Psoas muscle (tissue), 7 donors: ENCODE measurements at regions not wholly inside any gene's neighbourhood (a gene's known extent, or its start where the extent isn't known, plus 50 kb on each side); places are given as distances from the start of the nearest gene placed in this dataset.
A peak's percentile ranks its signal among the peaks of the same experiment; 100 is the strongest.

ENCODE experiments used
- ATAC-seq, 4 donors: fragments of 200-7000 bp; cut with Tn5 transposase; one replicate each; pipeline ENCODE4 v1.9.1; 2020; ENCODE audit warnings: moderate library complexity in 3 of 4, mild to moderate bottlenecking in 2 of 4
- DNase-seq, 2 donors: peaks; one replicate each; pipeline ENCODE4 v3.0.0-alpha.2; 2020
- H3K27ac ChIP-seq: fragments of 200-600 bp; one replicate; pipeline ENCODE4 v1.8.0; 2022
- H3K27me3 ChIP-seq, 3 donors: fragments of 200-600 bp in 1 of 3; one replicate each; pipeline versions ENCODE4 v1.6.1 to v1.8.0; 2013 to 2022; ENCODE audit warnings: low read length in 2 of 3, mild to moderate bottlenecking in 2 of 3, moderate library complexity in 1 of 3; ENCODE audit not compliant: insufficient read depth in 3 of 3
- H3K36me3 ChIP-seq, 2 donors: fragments of 200-600 bp in 1 of 2; one replicate each; pipeline versions ENCODE4 v1.6.1 to v1.8.0; 2013 to 2022; ENCODE audit warnings: low read depth in 1 of 2, mild to moderate bottlenecking in 1 of 2, moderate library complexity in 1 of 2; ENCODE audit not compliant: insufficient read depth in 1 of 2
- H3K4me1 ChIP-seq: fragments of 200-600 bp; one replicate; pipeline ENCODE4 v1.8.0; 2022
- H3K4me3 ChIP-seq: fragments of 200-600 bp; one replicate; pipeline ENCODE4 v1.8.0; 2022; ENCODE audit warnings: mild to moderate bottlenecking
- H3K9me3 ChIP-seq: fragments of 200-600 bp; one replicate; pipeline ENCODE4 v1.8.0; 2022
- WGBS, 3 donors: extraction: QIAGEN DNeasy Blood & Tissue Kit; methylation state at CpG; one replicate each; pipeline versions ENCODE4 v1.1.6 to v1.1.7; 2013; 5-methylcytosine and 5-hydroxymethylcytosine counted together
- intact Hi-C, 2 donors: fragments of 100-400 bp; cut with DNase I; formaldehyde crosslinking; loops; one replicate each; pipeline versions ENCODE4 v1.11.0 to v1.14.2; 2022
- TF ChIP-seq, protein P1 (sequence below): fragments of 200-600 bp; IDR thresholded peaks from one replicate; pipeline ENCODE4 v1.8.0; 2022; ENCODE audit warnings: antibody characterized with exemption
- donor health status: healthy with polysubstance abuse.
- donor health status: DM: no; HTN: no; CAD: no; lungs with moderate emphysema.
- donor health status: Bipolar disorder and iron deficiency.
- donor health status: healthy.
- donor health status: DM: yes; HTN: yes; CAD: no.
- donor health status: DM: no; HTN: no; CAD: no.
- donor health status: DM: yes; HTN: yes; CAD: no.

DNA sequence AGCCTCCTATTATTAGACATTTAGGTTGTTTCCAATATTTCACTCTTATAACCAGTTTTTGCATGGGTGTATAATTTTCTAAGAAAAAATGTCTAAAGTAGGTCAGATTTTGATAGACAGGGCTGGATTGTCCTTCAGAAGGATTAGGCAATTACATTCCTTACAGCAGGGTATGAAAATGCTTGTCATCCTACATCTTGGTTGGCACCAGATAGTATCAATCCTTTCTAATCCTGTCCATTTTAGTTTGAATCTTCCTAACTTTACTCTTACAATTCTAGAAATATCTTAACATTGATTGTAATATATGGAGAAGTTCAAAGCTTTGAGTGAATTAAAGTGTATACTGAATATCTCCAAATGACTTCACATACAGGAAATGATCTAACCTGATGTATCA is 63.0 kb upstream of the ZBED5 start:
- intact Hi-C loops = no loop called here
- DNase-seq (no peak), ATAC-seq (no peak)
- Histone ChIP-seq H3K36me3 (no peaks in the 10 kb centered on the region), H3K4me1 (peaks cover 7% of the 10 kb centered on the region), H3K4me3 (no peak overlapping the region), H3K9me3 (no peaks in the 10 kb centered on the region), H3K27me3 (no peaks in the 10 kb centered on the region), H3K27ac (no peak overlapping the region)
- TF ChIP-seq, protein P1, sequence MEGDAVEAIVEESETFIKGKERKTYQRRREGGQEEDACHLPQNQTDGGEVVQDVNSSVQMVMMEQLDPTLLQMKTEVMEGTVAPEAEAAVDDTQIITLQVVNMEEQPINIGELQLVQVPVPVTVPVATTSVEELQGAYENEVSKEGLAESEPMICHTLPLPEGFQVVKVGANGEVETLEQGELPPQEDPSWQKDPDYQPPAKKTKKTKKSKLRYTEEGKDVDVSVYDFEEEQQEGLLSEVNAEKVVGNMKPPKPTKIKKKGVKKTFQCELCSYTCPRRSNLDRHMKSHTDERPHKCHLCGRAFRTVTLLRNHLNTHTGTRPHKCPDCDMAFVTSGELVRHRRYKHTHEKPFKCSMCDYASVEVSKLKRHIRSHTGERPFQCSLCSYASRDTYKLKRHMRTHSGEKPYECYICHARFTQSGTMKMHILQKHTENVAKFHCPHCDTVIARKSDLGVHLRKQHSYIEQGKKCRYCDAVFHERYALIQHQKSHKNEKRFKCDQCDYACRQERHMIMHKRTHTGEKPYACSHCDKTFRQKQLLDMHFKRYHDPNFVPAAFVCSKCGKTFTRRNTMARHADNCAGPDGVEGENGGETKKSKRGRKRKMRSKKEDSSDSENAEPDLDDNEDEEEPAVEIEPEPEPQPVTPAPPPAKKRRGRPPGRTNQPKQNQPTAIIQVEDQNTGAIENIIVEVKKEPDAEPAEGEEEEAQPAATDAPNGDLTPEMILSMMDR = no peak

DNA sequence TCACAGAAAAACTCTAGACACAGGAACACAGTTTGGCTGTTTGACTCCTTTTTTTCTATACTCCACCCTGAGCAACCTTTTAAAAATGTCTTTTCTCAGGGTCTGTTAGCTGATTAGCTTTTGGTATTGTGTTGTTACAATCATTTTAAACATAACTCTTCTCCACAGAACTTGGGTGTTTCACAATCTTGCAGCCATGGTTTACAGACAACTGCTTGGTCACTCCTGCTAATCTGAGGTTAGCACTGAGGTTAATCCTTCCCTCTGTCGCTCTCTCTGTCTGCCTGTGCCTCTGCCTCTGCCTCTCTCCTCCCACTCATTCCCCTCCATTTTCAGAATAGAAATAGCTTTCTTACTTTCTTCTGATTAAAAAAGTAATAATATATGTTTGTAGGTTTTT is 62.4 kb upstream of the ZBED5 start:
- 68 to 94% (median 80%) methylated on average over 1 of the region's 1 CpG for WGBS, 3 donors

DNA sequence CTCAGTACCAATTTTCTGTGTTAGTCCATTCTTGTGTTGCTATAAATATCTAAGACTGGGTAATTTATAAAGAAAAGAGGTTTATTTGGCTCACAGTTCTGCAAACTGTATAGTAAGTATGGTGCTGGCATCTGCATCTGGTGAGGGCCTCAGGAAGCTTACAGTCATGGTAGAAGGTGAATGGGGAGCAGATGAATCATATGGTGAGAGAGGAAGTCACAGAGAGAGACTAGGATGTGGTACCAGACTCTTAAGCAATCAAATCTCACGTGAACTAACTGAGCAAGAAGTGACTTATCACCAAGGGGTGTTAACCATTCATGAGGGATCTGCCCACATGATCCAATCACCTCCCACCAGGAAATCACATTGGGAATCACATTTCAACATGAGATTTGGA is 60.8 kb upstream of the ZBED5 start:
- 31 to 67% (median 64%) methylated on average over 1 of the region's 1 CpG for whole genome bisulfite sequencing, 3 donors
- no peaks in the 10 kb centered on the region for H3K36me3 ChIP-seq
- H3K27me3 ChIP-seq = no peaks in the 10 kb centered on the region
- TF ChIP-seq, protein P1 = no peak
- H3K27ac ChIP-seq = no peak overlapping the region
- DNase-seq = no peak
- peaks cover 3% of the 10 kb centered on the region for H3K4me1 ChIP-seq
- H3K9me3 ChIP-seq = no peaks in the 10 kb centered on the region
- ATAC-seq = peak in 2 of 4 donors; percentile 30 to 63
- H3K4me3 ChIP-seq = no peak overlapping the region
- intact Hi-C loops = no loop called here

More for the DNA sequence above, 62.4 kb upstream of the ZBED5 start:
- intact Hi-C loops = no loop called here
- no peaks in the 10 kb centered on the region for H3K36me3 ChIP-seq
- no peak overlapping the region for H3K4me3 ChIP-seq
- peaks cover 5% of the 10 kb centered on the region for H3K4me1 ChIP-seq
- H3K27me3 ChIP-seq = no peaks in the 10 kb centered on the region
- ATAC-seq = peak in 2 of 4 donors; percentile 45 to 47
- H3K9me3 ChIP-seq = no peaks in the 10 kb centered on the region
- TF ChIP-seq, protein P1 = no peak
- DNase-seq = no peak
- H3K27ac ChIP-seq = no peak overlapping the region

DNA sequence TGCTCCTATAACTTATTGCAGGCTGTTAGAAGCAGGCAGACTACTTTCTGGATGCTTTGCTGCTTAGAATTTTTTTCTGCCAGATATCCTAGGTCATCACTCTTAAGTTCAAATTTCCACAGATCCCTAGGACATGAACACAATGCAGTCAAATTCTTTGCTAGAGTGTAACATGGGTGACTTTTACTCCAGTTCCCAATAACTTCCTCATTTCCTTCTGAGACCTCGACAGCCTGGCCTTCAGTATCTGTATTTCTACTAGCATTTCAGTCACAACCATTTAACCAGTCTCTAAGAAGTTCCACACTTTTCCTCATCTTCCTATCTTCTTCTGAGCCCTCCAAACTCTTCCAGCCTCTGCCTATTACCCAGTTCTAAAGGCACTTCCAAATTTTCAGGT is 60.4 kb upstream of the ZBED5 start:
- DNase-seq (no peak), ATAC-seq (no peak)
- intact Hi-C loops = no loop called here
- 84 to 89% (median 86%) methylated on average over 1 of the region's 1 CpG for WGBS, 3 donors
- no peaks in the 10 kb centered on the region for H3K27me3 ChIP-seq
- no peaks in the 10 kb centered on the region for H3K9me3 ChIP-seq
- H3K4me1 ChIP-seq = peaks cover 3% of the 10 kb centered on the region
- H3K27ac ChIP-seq = no peak overlapping the region
- TF ChIP-seq, protein P1 = no peak
- H3K4me3 ChIP-seq = no peak overlapping the region
- H3K36me3 ChIP-seq = no peaks in the 10 kb centered on the region

DNA sequence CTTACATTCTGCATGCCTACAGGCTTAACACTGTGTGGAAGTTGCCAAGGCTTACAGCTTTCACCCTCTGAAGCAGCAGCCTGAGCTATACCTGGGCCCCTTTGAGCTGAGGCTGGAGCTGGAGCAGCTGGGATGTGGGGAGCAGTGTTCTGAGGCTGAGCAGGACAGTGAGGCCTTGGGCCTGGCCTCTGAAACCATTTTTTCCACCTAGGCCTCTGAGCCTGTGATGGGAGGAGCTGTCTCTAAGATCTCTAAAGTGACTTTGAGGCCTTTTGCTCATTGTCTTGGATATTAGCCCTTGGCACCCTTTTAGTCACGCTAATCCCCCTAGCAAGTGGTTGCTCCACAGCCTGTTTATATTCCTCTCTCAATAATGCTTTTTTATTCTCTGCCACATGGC is 59.9 kb upstream of the ZBED5 start:
- 45 to 97% (median 53%) methylated on average over 1 of the region's 1 CpG for WGBS, 3 donors
- intact Hi-C loops = no loop called here
- no peak for DNase-seq

More for the DNA sequence above, 59.9 kb upstream of the ZBED5 start:
- H3K27ac ChIP-seq = no peak overlapping the region
- TF ChIP-seq, protein P1 = no peak
- peak in 3 of 4 donors; percentile 18 to 29 (median 23) for ATAC-seq
- no peaks in the 10 kb centered on the region for H3K27me3 ChIP-seq
- peaks cover 3% of the 10 kb centered on the region for H3K4me1 ChIP-seq
- H3K4me3 ChIP-seq = no peak overlapping the region
- no peaks in the 10 kb centered on the region for H3K9me3 ChIP-seq
- no peaks in the 10 kb centered on the region for H3K36me3 ChIP-seq
